HEK293T (cell line): ENCODE measurements at regions not wholly inside any gene's neighbourhood (a gene's known extent, or its start where the extent isn't known, plus 50 kb on each side); places are given as distances from the start of the nearest gene placed in this dataset.

Source experiments
- CTCF ChIA-PET: fragments of 350-600 bp; formaldehyde crosslinking; extraction: SDS; loops from one replicate; lab custom pipeline; 2021; ENCODE audit warnings: antibody characterized with exemption, inconsistent platforms; lab: Yijun Ruan, JAX
- POLR2A ChIA-PET: fragments of 350-600 bp; formaldehyde crosslinking; extraction: SDS; loops from one replicate; lab custom pipeline; 2020; ENCODE audit warnings: antibody characterized with exemption, inconsistent platforms; lab: Yijun Ruan, JAX
- DNase-seq: peaks from one replicate; pipeline ENCODE4 v3.0.0; 2012; ENCODE audit warnings: mixed read lengths; ENCODE audit errors: extremely low spot score
- ARNT ChIP-seq: fragments of 450-650 bp; IDR thresholded peaks from 2 replicates; pipeline ENCODE4 v1.6.1; 2017; ENCODE audit warnings: mild to moderate bottlenecking
- BHLHE40 ChIP-seq: fragments of 450-650 bp; IDR thresholded peaks from 2 replicates; pipeline ENCODE4 v1.6.1; 2016; ENCODE audit warnings: mild to moderate bottlenecking, moderate library complexity, borderline replicate concordance
- CTBP1 ChIP-seq: fragments of 450-650 bp; IDR thresholded peaks from 2 replicates; pipeline ENCODE4 v1.6.1; 2016; ENCODE audit warnings: borderline replicate concordance
- ELF4 ChIP-seq: fragments of 450-650 bp; IDR thresholded peaks from 2 replicates; pipeline ENCODE4 v1.6.1; 2017; ENCODE audit warnings: antibody characterized with exemption
- FOXA1 ChIP-seq: fragments of 450-650 bp; IDR thresholded peaks from 2 replicates; pipeline ENCODE4 v1.6.1; 2016; ENCODE audit warnings: mild to moderate bottlenecking
- FOXK2 ChIP-seq: fragments of 450-650 bp; IDR thresholded peaks from 2 replicates; pipeline ENCODE4 v1.6.1; 2016; ENCODE audit warnings: mild to moderate bottlenecking
- FOXM1 ChIP-seq: fragments of 450-650 bp; IDR thresholded peaks from 2 replicates; pipeline ENCODE4 v1.6.1; 2017; ENCODE audit warnings: mild to moderate bottlenecking, borderline replicate concordance
- HDGF ChIP-seq: fragments of 450-650 bp; IDR thresholded peaks from 2 replicates; pipeline ENCODE4 v1.6.1; 2017; ENCODE audit warnings: antibody characterized with exemption, borderline replicate concordance
- L3MBTL2 ChIP-seq: fragments of 450-650 bp; conservative IDR thresholded peaks from 2 replicates; pipeline ENCODE4 v1.6.1; 2016; ENCODE audit warnings: mild to moderate bottlenecking
- LEF1 ChIP-seq: fragments of 450-650 bp; IDR thresholded peaks from 2 replicates; pipeline ENCODE4 v1.6.1; 2017; ENCODE audit warnings: mild to moderate bottlenecking, borderline replicate concordance
- NFRKB ChIP-seq: fragments of 450-650 bp; IDR thresholded peaks from 2 replicates; pipeline ENCODE4 v1.6.1; 2016; ENCODE audit warnings: mild to moderate bottlenecking, moderate library complexity
- SP1 ChIP-seq: fragments of 450-650 bp; IDR thresholded peaks from 2 replicates; pipeline ENCODE4 v1.6.1; 2017
- SUZ12 ChIP-seq: fragments of 450-650 bp; IDR thresholded peaks from 2 replicates; pipeline ENCODE4 v1.6.1; 2016; ENCODE audit warnings: mild to moderate bottlenecking
- TARDBP ChIP-seq: fragments of 450-650 bp; IDR thresholded peaks from 2 replicates; pipeline ENCODE4 v1.6.1; 2016
- ZNF384 ChIP-seq: fragments of 450-650 bp; IDR thresholded peaks from 2 replicates; pipeline ENCODE4 v1.6.1; 2016
- TF ChIP-seq, protein P1 (sequence below): fragments of 450-650 bp; IDR thresholded peaks from 2 replicates; pipeline ENCODE4 v1.6.1; 2016

DNA sequence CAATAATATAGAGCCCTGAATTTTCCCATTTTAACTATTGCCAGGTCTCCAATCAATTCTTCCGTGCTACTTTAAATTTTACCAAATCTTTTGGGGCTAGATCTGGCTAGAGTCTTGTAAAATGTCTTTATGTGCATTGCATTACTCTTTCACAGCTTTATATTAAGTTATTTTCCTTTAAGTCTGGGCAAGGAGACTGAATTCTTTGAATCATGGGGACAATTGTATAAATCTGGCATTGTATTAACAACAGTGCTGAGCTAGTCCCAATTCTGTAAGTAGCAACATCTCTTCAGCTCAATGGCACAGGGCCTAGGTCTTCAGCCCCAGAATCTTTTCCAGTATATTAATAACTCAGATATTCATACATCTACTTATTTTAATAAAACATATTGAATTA is 1080.4 kb upstream of the INTU start:
- CTCF ChIA-PET: no interaction called here
- no peak for DNase-seq
- TF ChIP-seq SUZ12: no peak
- TF ChIP-seq TARDBP: no peak
- no peak for TF ChIP-seq ZNF384
- no peak for TF ChIP-seq SP1
- TF ChIP-seq FOXM1: no peak
- no peak for TF ChIP-seq HDGF
- TF ChIP-seq L3MBTL2: no peak
- TF ChIP-seq LEF1: no peak
- no peak for TF ChIP-seq FOXA1
- TF ChIP-seq, protein P1, sequence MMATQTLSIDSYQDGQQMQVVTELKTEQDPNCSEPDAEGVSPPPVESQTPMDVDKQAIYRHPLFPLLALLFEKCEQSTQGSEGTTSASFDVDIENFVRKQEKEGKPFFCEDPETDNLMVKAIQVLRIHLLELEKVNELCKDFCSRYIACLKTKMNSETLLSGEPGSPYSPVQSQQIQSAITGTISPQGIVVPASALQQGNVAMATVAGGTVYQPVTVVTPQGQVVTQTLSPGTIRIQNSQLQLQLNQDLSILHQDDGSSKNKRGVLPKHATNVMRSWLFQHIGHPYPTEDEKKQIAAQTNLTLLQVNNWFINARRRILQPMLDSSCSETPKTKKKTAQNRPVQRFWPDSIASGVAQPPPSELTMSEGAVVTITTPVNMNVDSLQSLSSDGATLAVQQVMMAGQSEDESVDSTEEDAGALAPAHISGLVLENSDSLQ: no peak
- POLR2A ChIA-PET: no interaction called here

DNA sequence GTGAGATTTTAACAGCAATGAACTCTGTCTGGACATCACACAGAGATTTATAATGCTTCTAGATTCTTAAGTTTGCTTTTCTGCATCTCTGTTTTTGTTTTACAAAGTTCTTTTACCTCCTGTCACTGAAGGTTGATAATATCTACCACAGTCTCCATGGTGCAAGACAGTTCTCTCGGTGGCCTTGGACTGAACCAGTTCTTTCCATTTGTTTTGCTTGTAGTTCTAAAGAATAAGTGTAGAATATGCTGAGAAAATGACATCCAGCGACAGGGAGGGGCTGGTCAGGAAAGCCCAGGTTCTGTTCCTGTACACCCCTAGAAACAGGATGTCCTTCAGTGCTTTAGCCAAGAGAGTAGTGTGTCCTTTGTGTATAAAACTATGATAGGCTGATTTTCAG is 1079.5 kb upstream of the INTU start:
- ChIA-PET CTCF (no interaction called here), POLR2A (no interaction called here)
- TF ChIP-seq FOXM1 (no peak), ARNT (no peak), ZNF384 (no peak)
- no peak for DNase-seq

DNA sequence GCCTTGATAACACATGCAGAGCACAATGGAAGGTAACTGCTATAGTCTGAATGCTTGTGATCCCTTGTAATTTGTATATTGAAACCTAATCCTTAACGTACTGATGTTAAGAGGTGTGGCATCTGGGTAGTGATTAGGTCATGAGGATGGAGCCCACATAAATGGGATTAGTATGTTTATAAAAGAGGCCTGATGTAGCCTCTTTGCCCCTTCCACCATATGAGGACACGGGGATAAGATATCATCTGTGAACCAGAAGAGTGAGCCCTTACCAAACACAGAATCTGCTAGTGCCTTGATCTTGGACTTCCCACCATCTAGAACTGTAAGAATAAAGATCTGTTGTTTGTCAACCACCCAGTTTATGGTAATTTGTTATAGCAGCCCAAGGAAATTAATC is 1074.2 kb upstream of the INTU start:
- DNase-seq: no peak
- TF ChIP-seq L3MBTL2 (no peak), SUZ12 (no peak), ELF4 (no peak), ARNT (no peak), CTBP1 (no peak), ZNF384 (no peak)
- POLR2A ChIA-PET: no interaction called here
- CTCF ChIA-PET: no interaction called here

DNA sequence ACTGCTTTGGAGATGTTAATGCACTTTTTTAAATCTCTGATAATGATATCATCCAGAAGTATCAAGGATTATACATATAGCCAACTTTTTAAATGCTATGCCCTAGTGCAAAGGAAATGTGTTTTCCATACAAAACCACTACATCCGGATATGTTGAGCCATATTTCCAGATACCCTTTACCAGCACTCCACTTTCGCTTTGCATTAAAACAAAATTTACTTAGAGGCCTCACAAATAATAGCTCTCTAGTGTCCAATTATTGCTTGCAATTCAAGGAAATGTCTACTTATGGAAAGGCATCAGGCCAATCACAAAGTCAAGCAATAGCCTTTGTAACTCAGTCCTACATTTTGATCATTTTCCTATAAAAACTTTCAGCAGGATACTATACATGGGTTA is 1072.8 kb upstream of the INTU start:
- ChIA-PET POLR2A (no interaction called here), CTCF (no interaction called here)
- no peak for DNase-seq
- TF ChIP-seq LEF1: no peak
- TF ChIP-seq HDGF: no peak
- TF ChIP-seq, protein P1: no peak
- no peak for TF ChIP-seq FOXK2
- no peak for TF ChIP-seq TARDBP
- TF ChIP-seq BHLHE40: no peak
- TF ChIP-seq FOXA1: no peak
- TF ChIP-seq CTBP1: no peak
- TF ChIP-seq SP1: no peak
- TF ChIP-seq ELF4: no peak
- TF ChIP-seq NFRKB: no peak
- no peak for TF ChIP-seq SUZ12
- TF ChIP-seq FOXM1: no peak
- no peak for TF ChIP-seq ARNT

DNA sequence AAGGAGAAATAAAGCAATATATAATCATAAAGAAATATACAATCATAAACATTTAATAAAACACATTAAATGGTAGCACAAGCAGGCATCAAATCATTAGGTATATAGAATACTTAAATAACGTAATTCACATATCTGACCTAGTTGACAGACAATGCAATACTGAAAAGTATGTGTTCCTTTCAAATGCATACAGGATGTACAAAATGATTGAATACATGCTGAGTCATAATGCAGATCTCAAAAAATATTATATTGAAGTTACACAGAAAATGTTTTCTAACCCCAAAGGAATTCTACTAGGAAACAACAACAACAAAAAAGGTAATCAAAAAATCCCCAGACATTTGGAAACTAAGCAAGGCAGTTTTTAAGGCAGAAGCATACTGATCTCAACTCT is 1072.0 kb upstream of the INTU start:
- ChIA-PET POLR2A (no interaction called here), CTCF (no interaction called here)
- TF ChIP-seq SP1 (no peak), ELF4 (no peak), HDGF (no peak), ZNF384 (no peak), SUZ12 (no peak), L3MBTL2 (no peak), BHLHE40 (no peak), NFRKB (no peak), FOXA1 (no peak), FOXK2 (no peak), TARDBP (no peak)
- TF ChIP-seq, protein P1: no peak
- DNase-seq: no peak

DNA sequence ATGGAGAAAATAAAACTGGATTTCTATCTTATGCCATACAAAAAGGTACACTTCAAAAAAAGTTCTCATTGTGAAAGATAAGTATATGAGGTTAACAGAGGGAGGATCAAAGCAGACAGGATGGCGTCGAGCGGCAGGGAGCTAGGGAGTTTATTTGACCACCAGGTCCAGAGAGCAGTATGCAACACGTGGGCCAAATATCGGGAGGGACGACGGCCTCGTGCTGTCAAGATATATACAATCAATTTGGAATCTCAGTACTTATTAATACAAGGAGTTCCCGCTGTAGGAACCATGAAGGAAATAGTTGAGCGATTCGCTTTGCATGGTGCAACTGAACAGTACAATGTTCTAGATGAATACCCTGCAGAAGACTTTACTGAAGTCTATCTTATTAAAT is 1069.4 kb upstream of the INTU start:
- CTCF ChIA-PET: no interaction called here
- TF ChIP-seq SUZ12 (no peak), CTBP1 (no peak), ZNF384 (no peak), ELF4 (no peak), FOXK2 (no peak), NFRKB (no peak), FOXM1 (no peak), TARDBP (no peak), SP1 (no peak), ARNT (no peak), BHLHE40 (no peak)
- TF ChIP-seq, protein P1: no peak
- POLR2A ChIA-PET: no interaction called here
- DNase-seq: no peak
